ENCODE measurements at regions not wholly inside any gene's neighbourhood (a gene's known extent, or its start where the extent isn't known, plus 50 kb on each side); places are given as distances from the start of the nearest gene placed in this dataset.

GRCh38 chr19:28377077-28377476 lies 835.9 kb downstream of the UQCRFS1 start:
- TF ChIP-seq, protein P1, sequence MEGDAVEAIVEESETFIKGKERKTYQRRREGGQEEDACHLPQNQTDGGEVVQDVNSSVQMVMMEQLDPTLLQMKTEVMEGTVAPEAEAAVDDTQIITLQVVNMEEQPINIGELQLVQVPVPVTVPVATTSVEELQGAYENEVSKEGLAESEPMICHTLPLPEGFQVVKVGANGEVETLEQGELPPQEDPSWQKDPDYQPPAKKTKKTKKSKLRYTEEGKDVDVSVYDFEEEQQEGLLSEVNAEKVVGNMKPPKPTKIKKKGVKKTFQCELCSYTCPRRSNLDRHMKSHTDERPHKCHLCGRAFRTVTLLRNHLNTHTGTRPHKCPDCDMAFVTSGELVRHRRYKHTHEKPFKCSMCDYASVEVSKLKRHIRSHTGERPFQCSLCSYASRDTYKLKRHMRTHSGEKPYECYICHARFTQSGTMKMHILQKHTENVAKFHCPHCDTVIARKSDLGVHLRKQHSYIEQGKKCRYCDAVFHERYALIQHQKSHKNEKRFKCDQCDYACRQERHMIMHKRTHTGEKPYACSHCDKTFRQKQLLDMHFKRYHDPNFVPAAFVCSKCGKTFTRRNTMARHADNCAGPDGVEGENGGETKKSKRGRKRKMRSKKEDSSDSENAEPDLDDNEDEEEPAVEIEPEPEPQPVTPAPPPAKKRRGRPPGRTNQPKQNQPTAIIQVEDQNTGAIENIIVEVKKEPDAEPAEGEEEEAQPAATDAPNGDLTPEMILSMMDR (conservative IDR thresholded peaks at IDR 0.05 in 1 of 2, IDR thresholded peaks at IDR 0.05 in 1 of 2; ENCODE audit: extremely low read depth in 1 of 2, insufficient read depth in 1 of 2, low read depth in 1 of 2, low read length in 2 of 2): no peak
- TF ChIP-seq EZH2 (IDR thresholded peaks at IDR 0.05; ENCODE audit: borderline replicate concordance, low read length): no peak

Measured in mammary epithelial cell (primary cell).